Nephron progenitor cell (in vitro differentiated cells): ENCODE measurements at regions not wholly inside any gene's neighbourhood (a gene's known extent, or its start where the extent isn't known, plus 50 kb on each side); places are given as distances from the start of the nearest gene placed in this dataset.

ENCODE experiments used
- DNase-seq: peaks from one replicate; pipeline ENCODE4 v3.0.0; 2021
- H3K27ac Mint-ChIP-seq: 2 replicates; pipeline ENCODE4 v1.8.0; 2021; ENCODE audit warnings: mild to moderate bottlenecking, moderate library complexity, mixed read lengths
- H3K27me3 Mint-ChIP-seq: 2 replicates; pipeline ENCODE4 v1.8.0; 2021; ENCODE audit warnings: mild to moderate bottlenecking, low read depth, mixed read lengths; ENCODE audit not compliant: poor library complexity
- H3K36me3 Mint-ChIP-seq: 2 replicates; pipeline ENCODE4 v1.8.0; 2021; ENCODE audit warnings: low read depth, mixed read lengths
- H3K4me1 Mint-ChIP-seq: 2 replicates; pipeline ENCODE4 v1.8.0; 2021; ENCODE audit warnings: mixed read lengths
- H3K4me3 Mint-ChIP-seq: 2 replicates; pipeline ENCODE4 v1.8.0; 2021; ENCODE audit warnings: mild to moderate bottlenecking, moderate library complexity, mixed read lengths
- H3K9me3 Mint-ChIP-seq: 2 replicates; pipeline ENCODE4 v1.8.0; 2021; ENCODE audit warnings: mild to moderate bottlenecking, moderate library complexity, mixed read lengths
- CTCF ChIP-seq: fragments of 200-600 bp; sonication (generic); IDR thresholded peaks from 2 replicates; pipeline ENCODE4 v1.5.0; 2021; ENCODE audit warnings: antibody characterized with exemption

- H3K9me3 Mint-ChIP-seq: peaks cover 6% of the 10 kb centered on the region
- no peak overlapping the region for H3K4me3 Mint-ChIP-seq
- peaks cover 5% of the 10 kb centered on the region for H3K4me1 Mint-ChIP-seq
- peaks cover 4% of the 10 kb centered on the region for H3K27me3 Mint-ChIP-seq
- H3K27ac Mint-ChIP-seq: no peak overlapping the region
- no peak for TF ChIP-seq CTCF
- H3K36me3 Mint-ChIP-seq: no peaks in the 10 kb centered on the region
- no peak for DNase-seq
Observed at GRCh38 chr3:8446845-8447244, 54.8 kb upstream of the LMCD1 start.

- no peak overlapping the region for H3K27ac Mint-ChIP-seq
Observed at GRCh38 chr3:8450618-8451017, 51.0 kb upstream of the LMCD1 start.

GRCh38 chr3:8451696-8452095 is 49.9 kb upstream of the LMCD1 start:
- Mint-ChIP-seq H3K4me3 (no peak overlapping the region), H3K4me1 (peaks cover 17% of the 10 kb centered on the region), H3K27me3 (peaks cover 5% of the 10 kb centered on the region), H3K27ac (no peak overlapping the region), H3K36me3 (no peaks in the 10 kb centered on the region), H3K9me3 (peaks cover 6% of the 10 kb centered on the region)
- no peak for TF ChIP-seq CTCF
- DNase-seq: no peak

More at GRCh38 chr3:8450618-8451017, 51.0 kb upstream of the LMCD1 start:
- Mint-ChIP-seq H3K27me3 (peaks cover 5% of the 10 kb centered on the region), H3K9me3 (peaks cover 6% of the 10 kb centered on the region), H3K36me3 (no peaks in the 10 kb centered on the region), H3K4me1 (peaks cover 12% of the 10 kb centered on the region), H3K4me3 (no peak overlapping the region)
- no peak for TF ChIP-seq CTCF
- no peak for DNase-seq
